ENCODE measurements at regions not wholly inside any gene's neighbourhood (a gene's known extent, or its start where the extent isn't known, plus 50 kb on each side); places are given as distances from the start of the nearest gene placed in this dataset.
"Not testable (repeated sequence)": the region's sequence is repeated elsewhere in the genome, so short reads cannot be mapped to it uniquely, and the experiment has no call there.

GRCh38 chr18:43341014-43341413 is 63.7 kb upstream of the SYT4 start:
- no peak overlapping the region for H3K4me3 ChIP-seq (ENCODE audit: low read depth, low read length)
- DNase-seq (ENCODE audit: low read depth), result no peak

DNA sequence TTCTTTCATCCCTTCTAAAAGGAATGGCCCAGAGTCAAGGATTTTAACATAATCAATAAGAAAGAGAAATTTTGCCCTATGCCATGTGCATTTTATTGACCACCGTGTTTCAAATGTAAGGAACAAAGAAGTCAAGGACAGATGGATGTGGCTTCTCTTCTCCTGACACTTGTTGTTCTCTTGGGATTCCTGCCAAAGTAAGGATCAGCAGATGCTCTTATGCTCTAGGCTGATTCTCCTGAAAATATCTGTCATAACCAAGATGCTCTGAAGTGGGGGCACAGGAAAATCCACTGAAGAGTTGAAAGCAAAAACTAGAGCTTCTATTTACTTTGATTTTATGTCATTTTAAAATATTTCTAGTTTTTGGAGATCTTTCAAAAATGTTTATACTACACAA is 72.9 kb upstream of the SYT4 start:
- DNase-seq (ENCODE audit: low read depth), result no peak
- H3K4me3 ChIP-seq (ENCODE audit: low read depth, low read length), result no peak overlapping the region

GRCh38 chr18:43364535-43364934 is 87.2 kb upstream of the SYT4 start:
- no peak overlapping the region for H3K4me3 ChIP-seq (ENCODE audit: low read depth, low read length)
- DNase-seq (ENCODE audit: low read depth), result no peak

DNA sequence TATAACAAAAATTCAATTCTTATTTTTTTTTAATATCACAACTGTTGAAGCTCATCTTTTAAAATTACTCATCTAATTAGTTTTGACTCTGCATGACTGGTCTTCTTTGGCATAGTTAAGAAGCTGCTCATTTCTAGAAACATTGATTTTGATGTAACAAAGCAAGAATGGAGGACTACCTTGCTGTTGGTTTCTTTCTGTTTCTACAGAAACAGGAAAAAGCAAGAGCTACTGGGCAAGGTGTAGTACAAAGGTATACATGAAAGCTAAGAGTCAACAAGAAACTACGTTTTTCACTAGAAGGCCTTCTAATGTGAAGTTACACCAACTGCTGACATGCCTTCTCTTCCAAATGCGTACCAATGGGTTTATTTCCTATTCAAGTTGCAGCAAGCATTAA is 90.6 kb upstream of the SYT4 start:
- no peak for DNase-seq (ENCODE audit: low read depth)
- no peak overlapping the region for H3K4me3 ChIP-seq (ENCODE audit: low read depth, low read length)

DNA sequence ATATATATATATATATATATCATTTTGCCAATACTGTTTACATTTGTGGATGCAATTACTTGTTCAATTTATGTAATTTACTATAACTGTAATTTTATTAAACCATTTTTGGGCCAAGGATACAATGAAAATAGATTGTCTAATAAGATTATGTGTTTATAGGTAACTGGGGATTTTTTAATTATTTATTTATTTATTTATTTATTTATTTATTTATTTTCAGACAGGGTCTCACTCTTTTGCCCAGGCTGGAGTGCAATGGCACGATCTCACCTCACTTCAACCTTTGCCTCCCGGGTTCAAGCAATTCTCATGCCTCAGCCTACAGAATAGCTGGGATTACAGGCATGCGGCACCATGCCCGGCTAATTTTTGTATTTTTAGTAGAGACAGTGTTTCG is 92.0 kb upstream of the SYT4 start:
- DNase-seq (ENCODE audit: low read depth); H3K4me3 ChIP-seq (ENCODE audit: low read depth, low read length): not testable (repeated sequence)

DNA sequence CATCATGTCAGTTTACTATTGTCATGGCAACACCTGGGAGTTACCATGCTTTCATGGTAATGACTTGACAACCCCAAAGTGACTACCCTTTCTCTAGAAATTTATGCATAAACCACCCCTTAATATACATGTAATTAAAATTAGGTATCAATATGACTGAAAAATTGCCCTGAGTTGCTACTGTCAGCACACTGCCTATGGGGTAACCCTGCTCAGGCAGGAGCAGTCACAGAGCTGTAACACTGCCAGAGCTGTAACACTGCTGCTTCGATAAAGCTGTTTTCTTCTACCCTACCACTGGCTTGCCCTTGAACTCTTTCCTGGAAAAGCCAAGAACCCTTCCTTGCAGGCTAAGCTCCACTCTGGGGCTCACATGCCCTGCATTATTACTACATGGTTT is 95.5 kb upstream of the SYT4 start:
- no peak overlapping the region for H3K4me3 ChIP-seq (ENCODE audit: low read depth, low read length)
- DNase-seq (ENCODE audit: low read depth), result no peak

DNA sequence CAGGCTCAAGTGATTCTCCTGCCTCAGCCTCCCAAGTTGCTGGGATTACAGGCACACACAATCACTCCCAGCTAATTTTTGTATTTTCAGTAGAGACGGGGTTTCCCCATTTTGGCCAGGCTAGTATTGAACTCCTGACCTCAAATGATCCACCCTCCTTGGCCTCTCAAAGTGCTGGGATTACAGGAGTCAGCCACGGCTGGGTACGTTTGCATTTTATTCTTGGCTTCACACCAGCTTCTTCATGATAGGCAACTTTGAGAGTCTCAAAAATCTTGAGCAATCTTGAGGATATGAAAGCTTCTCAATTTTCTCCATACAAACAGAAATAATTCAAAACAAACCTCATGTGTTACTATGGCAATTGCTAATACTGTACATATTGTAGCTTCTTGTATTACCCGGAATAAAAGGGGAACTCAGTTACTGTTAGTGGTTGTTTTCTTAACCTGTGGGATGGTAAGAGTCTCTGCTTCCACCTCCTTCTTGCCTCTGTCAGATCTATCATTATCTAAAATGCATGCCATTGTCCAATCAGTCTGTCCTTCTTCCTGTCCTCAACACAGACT is 102.9 kb upstream of the SYT4 start:
- no peak overlapping the region for H3K4me3 ChIP-seq (ENCODE audit: low read depth, low read length)
- DNase-seq (ENCODE audit: low read depth), result no peak

- no peak for DNase-seq (ENCODE audit: low read depth)
- no peak overlapping the region for H3K4me3 ChIP-seq (ENCODE audit: low read depth, low read length)
These were observed 105.5 kb upstream of the SYT4 start for GRCh38 chr18:43382641-43383403.

DNA sequence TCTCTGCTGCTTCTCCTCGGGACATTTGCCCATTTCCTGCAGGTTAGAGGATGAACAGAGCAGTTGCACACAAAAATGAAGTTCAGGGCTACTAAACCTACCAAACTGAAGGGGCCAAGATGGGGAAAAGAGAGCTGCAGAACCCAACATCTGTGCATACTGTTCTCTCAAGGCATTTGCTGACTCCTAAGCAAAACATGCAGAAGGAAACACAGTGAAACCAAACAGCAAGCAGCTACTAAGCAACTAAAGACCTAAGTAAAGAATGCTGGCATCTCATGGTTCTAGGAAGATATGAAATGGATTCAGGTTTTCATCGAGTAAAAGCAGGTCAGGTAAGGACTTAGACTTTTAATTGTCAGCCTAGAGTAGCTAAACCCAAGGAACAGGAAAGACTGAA is 111.9 kb upstream of the SYT4 start:
- peak; percentile 13 for DNase-seq (ENCODE audit: low read depth)
- no peak overlapping the region for H3K4me3 ChIP-seq (ENCODE audit: low read depth, low read length)

DNA sequence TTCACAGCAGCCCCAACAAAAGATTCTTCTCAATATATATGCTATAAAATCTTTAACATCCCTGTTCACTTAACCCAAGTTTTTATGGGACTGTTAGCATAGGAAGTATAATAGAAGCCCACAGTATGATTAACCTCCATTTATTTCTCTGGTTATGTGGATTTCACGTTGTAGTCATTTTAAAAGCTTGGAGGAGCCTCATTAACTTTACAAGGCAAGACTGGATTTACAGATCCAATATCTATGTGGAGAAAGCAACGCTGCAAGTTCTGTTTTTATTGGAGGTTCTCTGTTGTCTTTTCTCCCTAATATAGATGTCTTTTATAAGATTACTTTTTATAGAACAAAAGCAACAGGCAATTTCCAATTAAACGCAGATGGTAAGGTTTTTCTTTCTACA is 114.9 kb upstream of the SYT4 start:
- no peak overlapping the region for H3K4me3 ChIP-seq (ENCODE audit: low read depth, low read length)
- DNase-seq (ENCODE audit: low read depth), result no peak

- no peak overlapping the region for H3K4me3 ChIP-seq (ENCODE audit: low read depth, low read length)
- peak; percentile 4 for DNase-seq (ENCODE audit: low read depth)
These were observed 115.9 kb upstream of the SYT4 start for GRCh38 chr18:43393174-43393573.

DNA sequence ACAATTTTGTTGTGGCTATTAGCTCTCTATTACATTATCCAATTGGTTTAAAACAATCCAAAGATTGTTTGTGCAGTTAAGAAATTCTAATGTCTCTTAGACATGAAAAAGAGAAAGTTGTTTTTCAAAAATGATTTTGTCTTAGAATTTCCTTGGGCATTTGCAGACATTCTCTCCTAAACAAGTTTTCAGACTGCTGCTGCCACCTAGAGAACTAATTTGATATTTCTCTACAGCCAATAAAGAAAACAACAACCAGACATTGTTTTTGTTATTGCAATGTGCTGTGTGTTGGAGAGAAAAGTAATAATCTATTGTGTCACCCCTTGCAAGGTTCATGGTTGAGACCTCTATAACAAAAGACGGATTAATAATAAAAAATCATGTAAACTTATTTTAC is 119.0 kb upstream of the SYT4 start:
- H3K4me3 ChIP-seq (ENCODE audit: low read depth, low read length), result no peak overlapping the region

DNA sequence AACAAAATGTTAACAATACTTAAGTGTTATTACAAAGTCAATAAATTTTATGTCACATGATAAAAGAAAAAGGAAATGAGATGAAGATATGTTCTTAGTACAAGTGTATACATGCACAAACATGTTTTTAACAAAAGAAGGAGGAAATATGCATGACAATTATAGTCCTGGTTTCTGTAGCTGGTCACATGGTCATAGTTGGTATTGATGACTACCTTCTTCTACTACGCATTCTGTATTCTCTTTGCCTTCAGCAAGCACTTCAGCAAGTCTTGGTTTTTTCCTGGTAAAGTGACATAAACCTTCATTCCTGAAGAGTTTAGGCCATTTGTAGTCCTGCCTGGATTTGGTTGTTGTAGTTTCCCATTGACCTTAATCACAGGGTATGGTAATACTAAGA is 121.3 kb upstream of the SYT4 start:
- DNase-seq (ENCODE audit: low read depth), result no peak
- no peak overlapping the region for H3K4me3 ChIP-seq (ENCODE audit: low read depth, low read length)

More for the DNA sequence above, 119.0 kb upstream of the SYT4 start:
- peak; percentile 1 for DNase-seq (ENCODE audit: low read depth)

- no peak overlapping the region for H3K4me3 ChIP-seq (ENCODE audit: low read depth, low read length)
- DNase-seq (ENCODE audit: low read depth), result no peak
These were observed 127.8 kb upstream of the SYT4 start for GRCh38 chr18:43405097-43405496.

GRCh38 chr18:43414006-43414405 is 136.7 kb upstream of the SYT4 start:
- H3K4me3 ChIP-seq (ENCODE audit: low read depth, low read length), result no peak overlapping the region
- no peak for DNase-seq (ENCODE audit: low read depth)

DNA sequence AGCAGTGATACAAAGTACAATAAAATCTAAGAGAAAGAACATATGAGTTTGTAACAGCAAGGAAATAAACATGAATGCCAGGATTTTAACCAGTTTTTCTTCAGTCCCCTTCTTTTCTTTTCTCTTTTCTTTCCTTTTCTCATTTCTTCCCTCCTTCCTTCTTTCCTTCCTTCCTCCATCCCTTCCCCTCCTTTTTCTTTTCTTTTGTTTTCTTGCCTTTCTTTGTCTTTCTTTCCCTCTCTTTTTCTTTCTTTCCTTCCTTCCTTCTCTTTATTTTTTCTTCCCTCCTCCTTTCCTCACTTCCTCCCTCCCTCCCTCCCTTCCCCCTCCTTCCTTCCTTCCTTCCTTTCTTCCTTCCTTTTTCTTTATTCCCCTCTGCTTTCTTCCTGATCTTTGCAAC is 142.8 kb upstream of the SYT4 start:
- DNase-seq (ENCODE audit: low read depth), result no peak

GRCh38 chr18:43420950-43421349 is 143.7 kb upstream of the SYT4 start:
- no peak overlapping the region for H3K4me3 ChIP-seq (ENCODE audit: low read depth, low read length)
- no peak for DNase-seq (ENCODE audit: low read depth)

More for the DNA sequence above, 142.8 kb upstream of the SYT4 start:
- H3K4me3 ChIP-seq (ENCODE audit: low read depth, low read length), result no peak overlapping the region

DNA sequence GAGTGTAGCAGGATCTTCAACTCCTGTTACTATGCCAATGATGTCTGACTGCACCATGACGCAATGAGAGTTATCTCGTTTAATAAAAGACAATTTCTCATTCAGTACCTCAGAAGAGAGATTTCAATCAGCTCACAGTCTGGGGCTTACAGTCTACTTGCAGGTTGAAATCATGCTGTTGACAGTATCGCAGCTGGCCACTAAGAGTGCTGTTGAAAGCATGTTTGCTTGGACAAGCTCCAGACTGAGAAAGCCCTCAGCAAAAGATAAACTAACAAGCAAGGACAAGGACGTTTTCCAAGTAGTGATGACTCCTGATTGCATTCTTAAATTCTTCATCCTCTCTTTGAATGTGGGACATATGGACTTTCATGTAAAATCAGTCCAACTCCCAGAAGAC is 145.2 kb upstream of the SYT4 start:
- no peak for DNase-seq (ENCODE audit: low read depth)
- H3K4me3 ChIP-seq (ENCODE audit: low read depth, low read length), result no peak overlapping the region

DNA sequence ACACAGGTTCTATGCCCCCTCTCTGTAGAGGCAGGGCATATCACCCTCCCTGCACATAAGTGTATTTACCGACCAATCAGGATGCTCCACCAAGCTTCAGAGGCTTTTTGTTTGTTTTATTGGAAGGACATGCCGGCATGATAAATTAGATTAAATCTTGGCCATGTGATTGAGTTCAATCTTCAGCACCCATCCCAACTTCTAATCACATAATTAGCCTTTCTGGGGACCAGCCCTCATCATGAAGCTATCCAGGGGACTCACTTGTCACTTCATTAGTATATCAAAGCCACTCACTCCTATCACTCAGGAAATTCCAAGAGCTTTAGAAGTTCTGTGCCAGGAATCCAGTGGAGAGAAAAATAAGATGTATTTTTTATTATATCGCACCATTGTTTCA is 158.6 kb upstream of the SYT4 start:
- no peak overlapping the region for H3K4me3 ChIP-seq (ENCODE audit: low read depth, low read length)

DNA sequence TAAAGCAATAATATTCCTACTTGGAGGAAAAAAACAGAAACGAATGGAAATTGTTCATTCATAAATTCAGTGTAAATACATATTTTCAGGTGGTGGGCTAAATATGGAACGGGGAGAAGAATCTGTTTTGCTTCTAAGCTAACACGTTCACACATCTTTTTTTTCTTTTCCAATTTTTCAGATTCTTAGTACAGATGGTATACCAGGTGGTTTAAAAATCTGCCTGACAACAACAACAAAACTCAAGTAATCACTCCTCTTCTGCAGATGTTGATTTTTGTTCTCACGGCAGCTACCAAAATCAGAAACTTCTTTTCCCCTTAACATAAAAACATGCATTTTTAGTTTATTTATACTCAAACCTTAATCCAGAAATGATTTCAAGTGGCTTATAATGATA is 164.8 kb upstream of the SYT4 start:
- H3K4me3 ChIP-seq (ENCODE audit: low read depth, low read length), result no peak overlapping the region
- DNase-seq (ENCODE audit: low read depth), result no peak

More for the DNA sequence above, 158.6 kb upstream of the SYT4 start:
- DNase-seq (ENCODE audit: low read depth), result no peak

- H3K4me3 ChIP-seq (ENCODE audit: low read depth, low read length), result no peak overlapping the region
- DNase-seq (ENCODE audit: low read depth), result no peak
These were observed 165.3 kb upstream of the SYT4 start for GRCh38 chr18:43442571-43442970.
